ENCODE measurements at regions not wholly inside any gene's neighbourhood (a gene's known extent, or its start where the extent isn't known, plus 50 kb on each side); places are given as distances from the start of the nearest gene placed in this dataset.

- H4K20me1 ChIP-seq (replicated peaks; ENCODE audit: insufficient read depth) = no peaks in the 10 kb centered on the region
- no peaks in the 10 kb centered on the region for H3K79me2 ChIP-seq (replicated peaks; ENCODE audit: insufficient read depth)
- Mint-ChIP-seq H3K27ac (no peak overlapping the region), H3K9me3 (no peaks in the 10 kb centered on the region), H3K27me3 (ENCODE audit: insufficient read depth, low read depth, poor library complexity) (peaks cover 4% of the 10 kb centered on the region), H3K4me3 (no peak overlapping the region), H3K36me3 (ENCODE audit: low read depth) (no peaks in the 10 kb centered on the region), H3K4me1 (peaks cover 11% of the 10 kb centered on the region)
- no peaks in the 10 kb centered on the region for H3K27me3 ChIP-seq (ENCODE audit: insufficient read depth)
- peaks cover 14% of the 10 kb centered on the region; the same call in 1 of the 2 replicates for H3K9me2 ChIP-seq (ENCODE audit: insufficient read depth)
- no peak overlapping the region for H2AFZ ChIP-seq
- H3K27ac ChIP-seq (ENCODE audit: low read depth) = no peak overlapping the region
- TF ChIP-seq STAT1 (IDR thresholded peaks at IDR 0.05; ENCODE audit: unreplicated experiment) = no peak
- TF ChIP-seq POLR2AphosphoS5 (IDR thresholded peaks at IDR 0.05; ENCODE audit: low read depth) = no peak
- TF ChIP-seq REST (IDR thresholded peaks at IDR 0.05; ENCODE audit: unreplicated experiment) = no peak
- TF ChIP-seq NANOG (IDR thresholded peaks at IDR 0.05; ENCODE audit: borderline replicate concordance) = no peak
- no peak for TF ChIP-seq ZNF462 (CRISPR knock-in tag; IDR thresholded peaks at IDR 0.05)
- no peak for TF ChIP-seq JUNB (IDR thresholded peaks at IDR 0.05; ENCODE audit: unreplicated experiment)
- TF ChIP-seq ZNF114 (CRISPR knock-in tag; IDR thresholded peaks at IDR 0.05) = no peak
- TF ChIP-seq ZNF331 (CRISPR knock-in tag; IDR thresholded peaks at IDR 0.05; ENCODE audit: low read depth) = no peak
- TF ChIP-seq CTCF (conservative IDR thresholded peaks at IDR 0.05; ENCODE audit: low read depth in 2 of 2) = no peak
- TF ChIP-seq ETS1 (IDR thresholded peaks at IDR 0.05) = no peak
- no peak for TF ChIP-seq CREB1 (CRISPR knock-in tag; IDR thresholded peaks at IDR 0.05; ENCODE audit: low read depth)
- TF ChIP-seq EZH2 (IDR thresholded peaks at IDR 0.05; ENCODE audit: low read depth, unreplicated experiment) = no peak
- DNase-seq (ENCODE audit: low spot score) (no peak), ATAC-seq (no peak)
- no peak overlapping the region for H3K4me3 ChIP-seq
- no peaks in the 10 kb centered on the region for H3F3A ChIP-seq (replicated peaks; ENCODE audit: low read depth)
- peaks cover 9% of the 10 kb centered on the region; the same call in 1 of the 2 replicates for H3K4me1 ChIP-seq (ENCODE audit: insufficient read depth)
- H3K4me2 ChIP-seq = no peak overlapping the region
- no peaks in the 10 kb centered on the region for H3K36me3 ChIP-seq (ENCODE audit: insufficient read depth)
These were observed 277.6 kb upstream of the PRDM1 start for GRCh38 chr6:105808571-105808970.
